ENCODE measurements at regions not wholly inside any gene's neighbourhood (a gene's known extent, or its start where the extent isn't known, plus 50 kb on each side); places are given as distances from the start of the nearest gene placed in this dataset.

GRCh38 chr21:36535618-36536241 is 55.8 kb upstream of the CLDN14 start:
- H3K4me2 ChIP-seq (ENCODE audit: low read length): peak overlapping the region; percentile 54
- H2AFZ ChIP-seq (ENCODE audit: low read length): peak overlapping the region; percentile 36; the same call in 1 of the 2 replicates
- no peaks in the 10 kb centered on the region for H3K79me2 ChIP-seq (ENCODE audit: insufficient read depth, low read depth, low read length)
- no peak overlapping the region for H3K4me3 ChIP-seq (ENCODE audit: low read depth, low read length, poor library complexity, severe bottlenecking)
- ChIA-PET CTCF (ENCODE audit: unreplicated experiment) (no interaction called here), POLR2A (interaction anchor here (1.0 to 2.3 kb wide), 3 partner anchors 8 to 22 kb away, joined by 5 to 8 read pairs (median 6); no protein-coding TSS in a partner anchor)
- peak; percentile 23 for DNase-seq (ENCODE audit: low spot score)
- H3K4me1 ChIP-seq (ENCODE audit: insufficient read depth, low read length, poor library complexity, severe bottlenecking): peaks cover 21% of the 10 kb centered on the region
- TF ChIP-seq CTCF (conservative IDR thresholded peaks at IDR 0.05; ENCODE audit: low read length): no peak
- no peak for TF ChIP-seq EZH2phosphoT487 (IDR thresholded peaks at IDR 0.05; ENCODE audit: borderline replicate concordance, low read depth, low read length)
- no TSS peak for BruUV-seq (replicated peaks)
- H3K9me3 ChIP-seq (ENCODE audit: low read length): no peaks in the 10 kb centered on the region; the same call in 1 of the 2 replicates
- H3K9me2 ChIP-seq (ENCODE audit: insufficient read depth, low read length): no peaks in the 10 kb centered on the region
- H3K27ac ChIP-seq (ENCODE audit: low read depth, low read length, poor library complexity, severe bottlenecking): no peak overlapping the region
- H3K36me3 ChIP-seq (ENCODE audit: insufficient read depth, low read length): no peaks in the 10 kb centered on the region
- no peaks in the 10 kb centered on the region for H4K20me1 ChIP-seq (ENCODE audit: insufficient read depth, low read length)
- intact Hi-C loops (cut with micrococcal nuclease; ENCODE audit: unreplicated experiment): no loop called here

GRCh38 chr21:36538761-36539160 is 58.8 kb upstream of the CLDN14 start:
- intact Hi-C loops (cut with micrococcal nuclease; ENCODE audit: unreplicated experiment): no loop called here
- H2AFZ ChIP-seq (ENCODE audit: low read length): no peak overlapping the region
- ChIA-PET POLR2A (interaction anchor here (0.6 kb wide), 1 partner anchor 376 kb away, joined by 4 read pairs; no protein-coding TSS in a partner anchor), CTCF (ENCODE audit: unreplicated experiment) (no interaction called here)
- no peak overlapping the region for H3K4me3 ChIP-seq (ENCODE audit: low read depth, low read length, poor library complexity, severe bottlenecking)
- H3K36me3 ChIP-seq (ENCODE audit: insufficient read depth, low read length): no peaks in the 10 kb centered on the region
- H3K9me2 ChIP-seq (ENCODE audit: insufficient read depth, low read length): no peaks in the 10 kb centered on the region
- no peak overlapping the region for H3K4me2 ChIP-seq (ENCODE audit: low read length)
- H3K79me2 ChIP-seq (ENCODE audit: insufficient read depth, low read depth, low read length): no peaks in the 10 kb centered on the region
- no TSS peak for BruUV-seq (replicated peaks)
- DNase-seq (ENCODE audit: low spot score): no peak
- TF ChIP-seq EZH2phosphoT487 (IDR thresholded peaks at IDR 0.05; ENCODE audit: borderline replicate concordance, low read depth, low read length) (no peak), CTCF (conservative IDR thresholded peaks at IDR 0.05; ENCODE audit: low read length) (no peak)
- H3K9me3 ChIP-seq (ENCODE audit: low read length): no peaks in the 10 kb centered on the region; the same call in 1 of the 2 replicates
- H3K27ac ChIP-seq (ENCODE audit: low read depth, low read length, poor library complexity, severe bottlenecking): no peak overlapping the region
- peaks cover 35% of the 10 kb centered on the region for H3K4me1 ChIP-seq (ENCODE audit: insufficient read depth, low read length, poor library complexity, severe bottlenecking)
- H4K20me1 ChIP-seq (ENCODE audit: insufficient read depth, low read length): no peaks in the 10 kb centered on the region

GRCh38 chr21:36539434-36540150 is 59.7 kb upstream of the CLDN14 start:
- no peaks in the 10 kb centered on the region for H3K9me2 ChIP-seq (ENCODE audit: insufficient read depth, low read length)
- no peak for TF ChIP-seq CTCF (conservative IDR thresholded peaks at IDR 0.05; ENCODE audit: low read length)
- TF ChIP-seq EZH2phosphoT487 (IDR thresholded peaks at IDR 0.05; ENCODE audit: borderline replicate concordance, low read depth, low read length): no peak
- CTCF ChIA-PET (ENCODE audit: unreplicated experiment): no interaction called here
- no peaks in the 10 kb centered on the region for H3K36me3 ChIP-seq (ENCODE audit: insufficient read depth, low read length)
- no peaks in the 10 kb centered on the region for H4K20me1 ChIP-seq (ENCODE audit: insufficient read depth, low read length)
- no TSS peak for BruUV-seq (replicated peaks)
- no peaks in the 10 kb centered on the region; the same call in 1 of the 2 replicates for H3K9me3 ChIP-seq (ENCODE audit: low read length)
- DNase-seq (ENCODE audit: low spot score): no peak
- no peak overlapping the region for H3K4me3 ChIP-seq (ENCODE audit: low read depth, low read length, poor library complexity, severe bottlenecking)
- H3K27ac ChIP-seq (ENCODE audit: low read depth, low read length, poor library complexity, severe bottlenecking): no peak overlapping the region
- POLR2A ChIA-PET: no interaction called here
- intact Hi-C loops (cut with micrococcal nuclease; ENCODE audit: unreplicated experiment): no loop called here
- H3K79me2 ChIP-seq (ENCODE audit: insufficient read depth, low read depth, low read length): no peaks in the 10 kb centered on the region
- no peak overlapping the region for H2AFZ ChIP-seq (ENCODE audit: low read length)
- H3K4me2 ChIP-seq (ENCODE audit: low read length): no peak overlapping the region
- H3K4me1 ChIP-seq (ENCODE audit: insufficient read depth, low read length, poor library complexity, severe bottlenecking): peaks cover 35% of the 10 kb centered on the region

All from OCI-LY7 (cell line).